ENCODE measurements at regions not wholly inside any gene's neighbourhood (a gene's known extent, or its start where the extent isn't known, plus 50 kb on each side); places are given as distances from the start of the nearest gene placed in this dataset.

- Histone ChIP-seq H3K9me1 (ENCODE audit: control insufficient read depth, extremely low read depth, insufficient read depth, low read length) (no peaks in the 10 kb centered on the region), H3K27me3 (ENCODE audit: control insufficient read depth, extremely low read depth, insufficient read depth, low read length) (no peaks in the 10 kb centered on the region), H3K9me3 (ENCODE audit: control insufficient read depth, low read depth, low read length) (no peaks in the 10 kb centered on the region), H4K20me1 (ENCODE audit: control insufficient read depth, extremely low read depth, insufficient read depth, low read length) (no peaks in the 10 kb centered on the region), H2AFZ (ENCODE audit: control insufficient read depth, low read length) (no peak overlapping the region), H3K4me2 (ENCODE audit: control insufficient read depth, extremely low read depth, insufficient read depth, low read depth, low read length) (no peak overlapping the region), H3K27ac (ENCODE audit: control insufficient read depth, insufficient read depth, low read length) (no peak overlapping the region), H3K79me2 (ENCODE audit: control insufficient read depth, insufficient read depth, low read length) (no peaks in the 10 kb centered on the region), H3K9ac (ENCODE audit: control insufficient read depth, extremely low read depth, insufficient read depth, low read length) (no peak overlapping the region), H3K4me1 (ENCODE audit: control insufficient read depth, extremely low read depth, insufficient read depth, low read length) (no peaks in the 10 kb centered on the region), H3K36me3 (ENCODE audit: control insufficient read depth in 2 of 2, extremely low read depth in 1 of 2, insufficient read depth in 2 of 2, low read length in 2 of 2) (no peaks in the 10 kb centered on the region), H3K4me3 (ENCODE audit: control insufficient read depth in 2 of 3, extremely low read depth in 1 of 3, insufficient read depth in 2 of 3, low read depth in 1 of 3, low read length in 3 of 3) (no peak overlapping the region)
- dilution Hi-C loops (cut with MboI; ENCODE audit: extremely low pct_ligation_motif_present, low sequenced_read_pairs) = no loop called here
- FAIRE-seq (no peak), DNase-seq (ENCODE audit: low read depth, low spot score) (no peak)
- TF ChIP-seq EZH2 (IDR thresholded peaks at IDR 0.05; ENCODE audit: low read length) (no peak), CTCF (optimal IDR thresholded peaks at IDR 0.05 in 1 of 3, IDR thresholded peaks at IDR 0.05 in 1 of 3, conservative IDR thresholded peaks at IDR 0.05 in 1 of 3; ENCODE audit: extremely low read depth in 1 of 3, insufficient read depth in 2 of 3, low read length in 3 of 3) (no peak)
Observed at GRCh38 chr9:87285183-87285850, 212.3 kb upstream of the DAPK1 start.

DNA sequence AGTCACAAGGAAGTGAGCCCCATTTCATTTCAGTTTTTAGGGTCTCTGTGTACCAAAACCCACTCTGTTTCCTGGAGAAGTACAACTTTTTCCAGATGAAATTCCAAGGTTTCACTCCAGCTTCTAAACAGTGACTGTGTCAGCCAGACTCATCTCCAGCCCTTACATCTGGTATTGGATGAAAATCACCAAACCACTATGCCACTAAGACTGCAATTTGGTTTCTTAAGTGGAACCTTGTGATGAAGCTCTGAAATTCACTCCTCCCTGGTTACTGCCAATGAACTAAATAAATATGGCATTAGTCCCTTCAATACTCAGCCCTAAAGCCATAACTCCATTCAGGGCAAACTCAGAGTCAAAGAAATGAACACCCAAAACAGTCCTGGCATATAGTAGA is 211.2 kb upstream of the DAPK1 start:
- Histone ChIP-seq H3K27me3 (ENCODE audit: control insufficient read depth, extremely low read depth, insufficient read depth, low read length) (no peaks in the 10 kb centered on the region), H3K4me2 (ENCODE audit: control insufficient read depth, extremely low read depth, insufficient read depth, low read depth, low read length) (no peak overlapping the region), H3K27ac (ENCODE audit: control insufficient read depth, insufficient read depth, low read length) (no peak overlapping the region), H3K9ac (ENCODE audit: control insufficient read depth, extremely low read depth, insufficient read depth, low read length) (no peak overlapping the region), H3K9me3 (ENCODE audit: control insufficient read depth, low read depth, low read length) (no peaks in the 10 kb centered on the region), H4K20me1 (ENCODE audit: control insufficient read depth, extremely low read depth, insufficient read depth, low read length) (no peaks in the 10 kb centered on the region), H3K4me1 (ENCODE audit: control insufficient read depth, extremely low read depth, insufficient read depth, low read length) (no peaks in the 10 kb centered on the region), H3K4me3 (ENCODE audit: control insufficient read depth in 2 of 3, extremely low read depth in 1 of 3, insufficient read depth in 2 of 3, low read depth in 1 of 3, low read length in 3 of 3) (no peak overlapping the region), H2AFZ (ENCODE audit: control insufficient read depth, low read length) (no peak overlapping the region), H3K79me2 (ENCODE audit: control insufficient read depth, insufficient read depth, low read length) (no peaks in the 10 kb centered on the region), H3K36me3 (ENCODE audit: control insufficient read depth in 2 of 2, extremely low read depth in 1 of 2, insufficient read depth in 2 of 2, low read length in 2 of 2) (no peaks in the 10 kb centered on the region), H3K9me1 (ENCODE audit: control insufficient read depth, extremely low read depth, insufficient read depth, low read length) (no peaks in the 10 kb centered on the region)
- TF ChIP-seq CTCF (optimal IDR thresholded peaks at IDR 0.05 in 1 of 3, IDR thresholded peaks at IDR 0.05 in 1 of 3, conservative IDR thresholded peaks at IDR 0.05 in 1 of 3; ENCODE audit: extremely low read depth in 1 of 3, insufficient read depth in 2 of 3, low read length in 3 of 3) (no peak), EZH2 (IDR thresholded peaks at IDR 0.05; ENCODE audit: low read length) (no peak)
- dilution Hi-C loops (cut with MboI; ENCODE audit: extremely low pct_ligation_motif_present, low sequenced_read_pairs) = no loop called here
- FAIRE-seq = no peak
- DNase-seq (ENCODE audit: low read depth, low spot score) = no peak
